SK-N-SH treated with all-trans-retinoic acid at 6 μM for 48 hours (cell line): ENCODE measurements at regions not wholly inside any gene's neighbourhood (a gene's known extent, or its start where the extent isn't known, plus 50 kb on each side); places are given as distances from the start of the nearest gene placed in this dataset.

Experiments used
- ARNTL ChIP-seq: fragments of 450-650 bp; formaldehyde crosslinking; IDR thresholded peaks from 2 replicates; pipeline ENCODE4 v1.5.0; 2020; ENCODE audit warnings: low read depth, mild to moderate bottlenecking, moderate library complexity, borderline replicate concordance
- OSR1 ChIP-seq: fragments of 250-450 bp; sonication (Bioruptor Pico); IDR thresholded peaks from 2 replicates; pipeline ENCODE4 v1.8.0; 2022; ENCODE audit warnings: moderate library complexity, mild to moderate bottlenecking, inconsistent platforms
- RARB ChIP-seq: fragments of 250-450 bp; sonication (Bioruptor Pico); IDR thresholded peaks from 2 replicates; pipeline ENCODE4 v1.8.0; 2021; ENCODE audit warnings: mild to moderate bottlenecking, moderate library complexity
- SNAI2 ChIP-seq: fragments of 250-450 bp; sonication (Bioruptor Pico); IDR thresholded peaks from 2 replicates; pipeline ENCODE4 v1.5.0; 2020; ENCODE audit warnings: mild to moderate bottlenecking, moderate library complexity
- TCF4 ChIP-seq: fragments of 250-450 bp; sonication (Bioruptor Pico); IDR thresholded peaks from 2 replicates; pipeline ENCODE4 v1.8.0; 2021; ENCODE audit warnings: mild to moderate bottlenecking, moderate library complexity, borderline replicate concordance
- ZFP3 ChIP-seq: fragments of 250-450 bp; sonication (Bioruptor Pico); IDR thresholded peaks from 2 replicates; pipeline ENCODE4 v1.5.0; 2020; ENCODE audit warnings: mild to moderate bottlenecking, moderate library complexity
- ZFP30 ChIP-seq: fragments of 450-650 bp; formaldehyde crosslinking; IDR thresholded peaks from 2 replicates; pipeline ENCODE4 v1.5.0; 2022; ENCODE audit warnings: mild to moderate bottlenecking, moderate library complexity
- ZNF565 ChIP-seq: fragments of 450-650 bp; formaldehyde crosslinking; conservative IDR thresholded peaks from 2 replicates; pipeline ENCODE4 v1.5.0; 2020; ENCODE audit warnings: low read depth, mild to moderate bottlenecking, moderate library complexity
- ZNF8 ChIP-seq: fragments of 450-650 bp; formaldehyde crosslinking; IDR thresholded peaks from 2 replicates; pipeline ENCODE4 v1.5.0; 2020; ENCODE audit warnings: mild to moderate bottlenecking, moderate library complexity
- TF ChIP-seq, protein P1 (sequence below): fragments of 250-450 bp; sonication (Bioruptor Pico); IDR thresholded peaks from 2 replicates; pipeline ENCODE4 v1.8.0; 2020; ENCODE audit warnings: mild to moderate bottlenecking, moderate library complexity, borderline replicate concordance
- TF ChIP-seq, protein P2 (sequence below): fragments of 250-450 bp; sonication (Bioruptor Pico); IDR thresholded peaks from 2 replicates; pipeline ENCODE4 v1.8.0; 2021; ENCODE audit warnings: low read depth, mild to moderate bottlenecking, moderate library complexity, borderline replicate concordance
- TF ChIP-seq, protein P3 (sequence below): fragments of 250-450 bp; sonication (Bioruptor Pico); IDR thresholded peaks from 2 replicates; pipeline ENCODE4 v1.5.1; 2020; ENCODE audit warnings: low read depth, mild to moderate bottlenecking, moderate library complexity
- TF ChIP-seq, protein P4 (sequence below): fragments of 250-450 bp; sonication (Bioruptor Pico); IDR thresholded peaks from 2 replicates; pipeline ENCODE4 v1.5.0; 2020; ENCODE audit warnings: mild to moderate bottlenecking, moderate library complexity

DNA sequence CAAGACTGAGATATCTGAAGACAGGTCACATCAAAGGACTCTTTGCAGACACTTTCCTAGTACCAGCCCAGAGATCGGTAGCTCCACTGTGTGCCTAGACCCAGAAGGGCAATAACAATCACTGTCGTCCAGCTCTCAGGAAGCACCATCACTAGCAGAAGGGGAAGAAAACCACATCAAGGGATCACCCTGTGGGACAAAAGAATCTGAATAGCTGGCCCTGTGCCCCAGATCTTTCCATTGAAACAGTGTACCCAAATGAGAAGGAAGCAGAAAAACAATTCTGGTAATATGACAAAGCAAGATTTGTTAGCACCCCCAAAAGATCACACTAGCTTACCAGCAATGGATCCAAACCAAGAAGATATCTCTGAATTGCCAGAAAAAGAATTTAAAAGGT lies 404.4 kb upstream of the NECTIN3 start:
- TF ChIP-seq, protein P1, sequence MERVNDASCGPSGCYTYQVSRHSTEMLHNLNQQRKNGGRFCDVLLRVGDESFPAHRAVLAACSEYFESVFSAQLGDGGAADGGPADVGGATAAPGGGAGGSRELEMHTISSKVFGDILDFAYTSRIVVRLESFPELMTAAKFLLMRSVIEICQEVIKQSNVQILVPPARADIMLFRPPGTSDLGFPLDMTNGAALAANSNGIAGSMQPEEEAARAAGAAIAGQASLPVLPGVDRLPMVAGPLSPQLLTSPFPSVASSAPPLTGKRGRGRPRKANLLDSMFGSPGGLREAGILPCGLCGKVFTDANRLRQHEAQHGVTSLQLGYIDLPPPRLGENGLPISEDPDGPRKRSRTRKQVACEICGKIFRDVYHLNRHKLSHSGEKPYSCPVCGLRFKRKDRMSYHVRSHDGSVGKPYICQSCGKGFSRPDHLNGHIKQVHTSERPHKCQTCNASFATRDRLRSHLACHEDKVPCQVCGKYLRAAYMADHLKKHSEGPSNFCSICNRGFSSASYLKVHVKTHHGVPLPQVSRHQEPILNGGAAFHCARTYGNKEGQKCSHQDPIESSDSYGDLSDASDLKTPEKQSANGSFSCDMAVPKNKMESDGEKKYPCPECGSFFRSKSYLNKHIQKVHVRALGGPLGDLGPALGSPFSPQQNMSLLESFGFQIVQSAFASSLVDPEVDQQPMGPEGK (CRISPR knock-in tag), result no peak
- TF ChIP-seq ZFP30 (CRISPR knock-in tag) (no peak), ZFP3 (no peak), ARNTL (no peak), ZNF8 (CRISPR knock-in tag) (no peak), RARB (CRISPR knock-in tag) (no peak), OSR1 (CRISPR knock-in tag) (no peak), ZNF565 (CRISPR knock-in tag) (no peak), SNAI2 (CRISPR knock-in tag) (no peak), TCF4 (CRISPR knock-in tag) (no peak)
- TF ChIP-seq, protein P2, sequence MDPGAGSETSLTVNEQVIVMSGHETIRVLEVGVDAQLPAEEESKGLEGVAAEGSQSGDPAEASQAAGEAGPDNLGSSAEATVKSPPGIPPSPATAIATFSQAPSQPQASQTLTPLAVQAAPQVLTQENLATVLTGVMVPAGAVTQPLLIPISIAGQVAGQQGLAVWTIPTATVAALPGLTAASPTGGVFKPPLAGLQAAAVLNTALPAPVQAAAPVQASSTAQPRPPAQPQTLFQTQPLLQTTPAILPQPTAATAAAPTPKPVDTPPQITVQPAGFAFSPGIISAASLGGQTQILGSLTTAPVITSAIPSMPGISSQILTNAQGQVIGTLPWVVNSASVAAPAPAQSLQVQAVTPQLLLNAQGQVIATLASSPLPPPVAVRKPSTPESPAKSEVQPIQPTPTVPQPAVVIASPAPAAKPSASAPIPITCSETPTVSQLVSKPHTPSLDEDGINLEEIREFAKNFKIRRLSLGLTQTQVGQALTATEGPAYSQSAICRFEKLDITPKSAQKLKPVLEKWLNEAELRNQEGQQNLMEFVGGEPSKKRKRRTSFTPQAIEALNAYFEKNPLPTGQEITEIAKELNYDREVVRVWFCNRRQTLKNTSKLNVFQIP, result no peak
- TF ChIP-seq, protein P3, sequence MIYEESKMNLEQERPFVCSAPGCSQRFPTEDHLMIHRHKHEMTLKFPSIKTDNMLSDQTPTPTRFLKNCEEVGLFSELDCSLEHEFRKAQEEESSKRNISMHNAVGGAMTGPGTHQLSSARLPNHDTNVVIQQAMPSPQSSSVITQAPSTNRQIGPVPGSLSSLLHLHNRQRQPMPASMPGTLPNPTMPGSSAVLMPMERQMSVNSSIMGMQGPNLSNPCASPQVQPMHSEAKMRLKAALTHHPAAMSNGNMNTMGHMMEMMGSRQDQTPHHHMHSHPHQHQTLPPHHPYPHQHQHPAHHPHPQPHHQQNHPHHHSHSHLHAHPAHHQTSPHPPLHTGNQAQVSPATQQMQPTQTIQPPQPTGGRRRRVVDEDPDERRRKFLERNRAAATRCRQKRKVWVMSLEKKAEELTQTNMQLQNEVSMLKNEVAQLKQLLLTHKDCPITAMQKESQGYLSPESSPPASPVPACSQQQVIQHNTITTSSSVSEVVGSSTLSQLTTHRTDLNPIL (CRISPR knock-in tag), result no peak
- TF ChIP-seq, protein P4, sequence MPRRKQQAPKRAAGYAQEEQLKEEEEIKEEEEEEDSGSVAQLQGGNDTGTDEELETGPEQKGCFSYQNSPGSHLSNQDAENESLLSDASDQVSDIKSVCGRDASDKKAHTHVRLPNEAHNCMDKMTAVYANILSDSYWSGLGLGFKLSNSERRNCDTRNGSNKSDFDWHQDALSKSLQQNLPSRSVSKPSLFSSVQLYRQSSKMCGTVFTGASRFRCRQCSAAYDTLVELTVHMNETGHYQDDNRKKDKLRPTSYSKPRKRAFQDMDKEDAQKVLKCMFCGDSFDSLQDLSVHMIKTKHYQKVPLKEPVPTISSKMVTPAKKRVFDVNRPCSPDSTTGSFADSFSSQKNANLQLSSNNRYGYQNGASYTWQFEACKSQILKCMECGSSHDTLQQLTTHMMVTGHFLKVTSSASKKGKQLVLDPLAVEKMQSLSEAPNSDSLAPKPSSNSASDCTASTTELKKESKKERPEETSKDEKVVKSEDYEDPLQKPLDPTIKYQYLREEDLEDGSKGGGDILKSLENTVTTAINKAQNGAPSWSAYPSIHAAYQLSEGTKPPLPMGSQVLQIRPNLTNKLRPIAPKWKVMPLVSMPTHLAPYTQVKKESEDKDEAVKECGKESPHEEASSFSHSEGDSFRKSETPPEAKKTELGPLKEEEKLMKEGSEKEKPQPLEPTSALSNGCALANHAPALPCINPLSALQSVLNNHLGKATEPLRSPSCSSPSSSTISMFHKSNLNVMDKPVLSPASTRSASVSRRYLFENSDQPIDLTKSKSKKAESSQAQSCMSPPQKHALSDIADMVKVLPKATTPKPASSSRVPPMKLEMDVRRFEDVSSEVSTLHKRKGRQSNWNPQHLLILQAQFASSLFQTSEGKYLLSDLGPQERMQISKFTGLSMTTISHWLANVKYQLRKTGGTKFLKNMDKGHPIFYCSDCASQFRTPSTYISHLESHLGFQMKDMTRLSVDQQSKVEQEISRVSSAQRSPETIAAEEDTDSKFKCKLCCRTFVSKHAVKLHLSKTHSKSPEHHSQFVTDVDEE (CRISPR knock-in tag), result no peak
